GM10266 (cell line): ENCODE measurements at regions not wholly inside any gene's neighbourhood (a gene's known extent, or its start where the extent isn't known, plus 50 kb on each side); places are given as distances from the start of the nearest gene placed in this dataset.

Experiments used
- DNase-seq: peaks from one replicate; pipeline ENCODE4 v3.0.0; 2012; ENCODE audit errors: extremely low spot score
- CTCF ChIP-seq: IDR thresholded peaks from 2 replicates; pipeline ENCODE4 v1.5.1; 2012; ENCODE audit warnings: mild to moderate bottlenecking, low read depth; ENCODE audit not compliant: control insufficient read depth, insufficient read depth; ENCODE audit errors: missing control alignments

GRCh38 chr9:134993416-134993815, 75.7 kb upstream of the FCN1 start:
- no peak for DNase-seq
- TF ChIP-seq CTCF, result no peak

DNA sequence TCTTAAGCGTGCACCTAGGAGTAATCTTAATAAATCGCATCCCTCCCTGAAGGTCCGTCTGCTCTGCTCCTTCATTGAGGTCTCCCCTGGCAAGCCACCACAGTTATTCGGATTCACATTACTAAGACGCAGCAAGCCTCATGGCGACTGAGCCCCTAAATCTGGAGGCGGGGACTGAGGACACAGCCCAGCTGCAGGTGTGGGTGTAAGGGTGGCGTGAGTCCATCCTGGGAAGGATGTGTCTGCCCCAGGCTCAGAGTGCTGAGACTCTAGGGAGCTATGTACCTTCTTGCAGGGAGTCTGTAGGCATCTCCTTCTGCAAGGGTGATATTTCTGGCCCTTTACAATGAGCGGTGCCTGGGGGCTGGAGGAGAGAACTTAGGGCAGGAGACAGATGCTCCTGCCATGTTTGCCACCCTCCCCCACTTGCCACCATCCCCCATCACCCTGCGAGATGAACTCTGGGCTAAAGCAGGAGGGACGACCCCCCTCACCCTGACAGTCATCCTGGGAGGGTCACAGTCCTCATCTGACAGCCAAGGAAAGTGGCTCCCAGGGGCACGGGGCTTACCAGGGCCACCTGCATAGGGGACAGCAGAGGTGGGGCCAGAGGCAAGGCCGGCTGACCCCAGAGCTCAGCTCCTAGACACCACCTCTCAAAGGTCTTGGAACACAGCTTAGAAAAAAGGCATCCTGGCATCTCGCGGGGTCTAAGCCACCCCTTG, 76.4 kb upstream of the FCN1 start:
- DNase-seq, result no peak
- TF ChIP-seq CTCF, result no peak

- no peak for DNase-seq
- TF ChIP-seq CTCF, result no peak
These were observed 77.4 kb upstream of the FCN1 start for GRCh38 chr9:134994926-134995791.

DNA sequence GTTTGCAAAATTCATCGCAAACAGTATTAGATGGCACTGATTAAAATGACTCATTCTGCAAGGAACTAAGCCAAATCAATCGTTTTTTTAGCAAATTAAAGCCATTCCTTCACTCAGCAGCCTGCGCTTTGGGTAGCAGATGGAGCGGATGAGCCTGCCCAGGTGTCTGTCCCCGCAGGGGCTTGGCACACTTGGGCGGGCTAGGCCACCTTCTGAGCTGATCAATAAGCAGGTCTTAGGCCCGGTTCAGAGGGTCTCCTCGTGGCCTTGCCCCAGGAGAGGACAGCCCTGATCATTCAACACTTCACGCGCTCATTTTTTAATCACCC, 78.0 kb upstream of the FCN1 start:
- no peak for TF ChIP-seq CTCF
- DNase-seq, result no peak

- no peak for DNase-seq
- TF ChIP-seq CTCF, result no peak
These were observed 79.1 kb upstream of the FCN1 start for GRCh38 chr9:134996591-134997530.

DNA sequence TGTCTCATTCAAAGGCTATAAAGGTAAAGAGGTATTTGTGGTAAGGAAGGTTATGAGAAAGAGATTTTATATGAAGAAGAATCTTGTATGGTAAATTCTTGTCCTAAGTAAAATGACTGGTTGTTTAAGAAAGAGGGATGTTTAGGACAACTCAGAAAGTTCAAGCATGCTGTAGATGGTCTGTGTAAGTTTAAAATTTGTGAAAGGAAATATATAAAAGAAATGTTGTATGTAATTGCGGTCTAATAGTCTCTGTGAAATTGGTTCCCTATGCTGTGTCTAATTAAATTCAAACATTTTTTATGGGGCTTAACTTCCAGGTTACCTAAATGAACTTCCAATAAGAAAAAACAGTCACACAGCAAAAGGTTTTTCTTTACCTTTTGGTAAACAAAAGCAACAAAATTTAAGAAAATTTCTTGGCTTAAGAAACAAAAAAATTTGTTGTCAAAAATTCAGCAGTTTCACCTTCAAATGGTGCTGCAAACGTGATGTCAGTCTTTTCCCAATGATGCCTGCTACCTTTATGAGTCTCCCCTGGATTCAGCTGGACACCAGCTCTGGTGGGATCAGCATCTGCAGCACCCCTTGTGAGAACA, 83.0 kb upstream of the FCN1 start:
- no peak for TF ChIP-seq CTCF
- DNase-seq, result no peak
